Gastrocnemius medialis (tissue), 4 donors: ENCODE measurements at regions not wholly inside any gene's neighbourhood (a gene's known extent, or its start where the extent isn't known, plus 50 kb on each side); places are given as distances from the start of the nearest gene placed in this dataset.

Source experiments
- POLR2A ChIP-seq, 2 donors: fragments of 450-650 bp; IDR thresholded peaks; one replicate each; pipeline ENCODE4 v1.6.1; 2017; ENCODE audit warnings: antibody characterized with exemption in 2 of 2, mild to moderate bottlenecking in 2 of 2, moderate library complexity in 2 of 2
- TF ChIP-seq, protein P1 (sequence below), 5 experiments: fragments of 450-650 bp in 3 of 5; fragments of 200-600 bp in 2 of 5; sonication (generic) in 2 of 5; IDR thresholded peaks in 4 of 5; conservative IDR thresholded peaks in 1 of 5; 1 replicate in 4 of 5; 2 replicates in 1 of 5; pipeline ENCODE4 v1.5.1; 2016 to 2019; ENCODE audit warnings: antibody characterized with exemption in 5 of 5, mild to moderate bottlenecking in 3 of 5, moderate library complexity in 3 of 5

DNA sequence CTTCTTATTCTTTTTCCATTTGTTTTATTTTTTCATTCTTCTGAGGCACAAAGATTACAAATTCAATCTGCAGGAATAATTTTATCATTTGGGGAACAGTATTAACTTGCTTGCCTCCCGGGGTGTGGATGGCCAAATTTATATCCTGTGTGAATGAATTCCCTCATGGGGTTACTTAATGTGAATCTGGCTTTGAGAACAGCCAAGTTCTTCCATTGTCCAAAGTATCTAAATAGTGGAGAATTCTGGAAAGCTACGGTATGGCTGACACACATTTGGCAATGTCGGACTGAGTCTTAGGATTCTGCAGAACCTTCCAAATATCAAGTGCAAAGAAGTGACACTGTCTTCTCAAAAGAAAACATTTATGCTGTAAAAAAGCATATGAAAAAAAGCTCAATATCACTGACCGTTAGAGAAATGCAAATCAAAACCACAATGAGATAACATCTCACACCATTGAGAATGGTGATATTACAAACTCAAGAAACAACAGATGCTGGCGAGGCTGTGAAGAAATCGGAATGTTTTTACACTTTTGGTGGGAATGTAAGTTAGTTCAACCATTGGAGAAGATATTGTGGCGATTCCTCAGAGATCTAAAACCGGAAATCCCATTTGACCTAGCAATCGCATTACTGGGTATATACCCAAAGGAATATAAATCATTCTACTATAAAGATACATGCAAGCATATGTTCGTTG, 620.2 kb downstream of the EFNB2 start:
- TF ChIP-seq, protein P1, sequence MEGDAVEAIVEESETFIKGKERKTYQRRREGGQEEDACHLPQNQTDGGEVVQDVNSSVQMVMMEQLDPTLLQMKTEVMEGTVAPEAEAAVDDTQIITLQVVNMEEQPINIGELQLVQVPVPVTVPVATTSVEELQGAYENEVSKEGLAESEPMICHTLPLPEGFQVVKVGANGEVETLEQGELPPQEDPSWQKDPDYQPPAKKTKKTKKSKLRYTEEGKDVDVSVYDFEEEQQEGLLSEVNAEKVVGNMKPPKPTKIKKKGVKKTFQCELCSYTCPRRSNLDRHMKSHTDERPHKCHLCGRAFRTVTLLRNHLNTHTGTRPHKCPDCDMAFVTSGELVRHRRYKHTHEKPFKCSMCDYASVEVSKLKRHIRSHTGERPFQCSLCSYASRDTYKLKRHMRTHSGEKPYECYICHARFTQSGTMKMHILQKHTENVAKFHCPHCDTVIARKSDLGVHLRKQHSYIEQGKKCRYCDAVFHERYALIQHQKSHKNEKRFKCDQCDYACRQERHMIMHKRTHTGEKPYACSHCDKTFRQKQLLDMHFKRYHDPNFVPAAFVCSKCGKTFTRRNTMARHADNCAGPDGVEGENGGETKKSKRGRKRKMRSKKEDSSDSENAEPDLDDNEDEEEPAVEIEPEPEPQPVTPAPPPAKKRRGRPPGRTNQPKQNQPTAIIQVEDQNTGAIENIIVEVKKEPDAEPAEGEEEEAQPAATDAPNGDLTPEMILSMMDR (IDR thresholded peaks at IDR 0.05 in 4 of 5, conservative IDR thresholded peaks at IDR 0.05 in 1 of 5): no peak
- TF ChIP-seq POLR2A (IDR thresholded peaks at IDR 0.05): no peak
